K562 (cell line): ENCODE measurements at regions not wholly inside any gene's neighbourhood (a gene's known extent, or its start where the extent isn't known, plus 50 kb on each side); places are given as distances from the start of the nearest gene placed in this dataset.

Experiments
- CTCF ChIP-seq, 3 experiments: IDR thresholded peaks in 2 of 3; conservative IDR thresholded peaks in 1 of 3; 2 replicates each; pipeline ENCODE4 v1.5.1; 2011 to 2012; ENCODE audit warnings: low read length in 3 of 3, mild to moderate bottlenecking in 3 of 3, control low read depth in 2 of 3, improper control_type of control experiment in 1 of 3, inconsistent platforms in 1 of 3, low read depth in 1 of 3, mixed read lengths in 1 of 3, moderate library complexity in 1 of 3; ENCODE audit not compliant: insufficient read depth in 2 of 3
- EP300 ChIP-seq: IDR thresholded peaks from 2 replicates; pipeline ENCODE4 v1.6.1; 2012; ENCODE audit warnings: low read length, improper control_type of control experiment
- ESRRB ChIP-seq: fragments of 250-450 bp; sonication (Bioruptor Pico); IDR thresholded peaks from 2 replicates; pipeline ENCODE4 v1.5.0; 2020; ENCODE audit warnings: mild to moderate bottlenecking, moderate library complexity, borderline replicate concordance
- EZH2 ChIP-seq: IDR thresholded peaks from 2 replicates; pipeline ENCODE4 v1.6.1; 2012; ENCODE audit warnings: low read depth, mild to moderate bottlenecking, inconsistent platforms, low read length, borderline replicate concordance
- GATAD2A ChIP-seq: fragments of 450-650 bp; IDR thresholded peaks from 2 replicates; pipeline ENCODE4 v1.6.1; 2017
- JUN ChIP-seq, 2 experiments: sonication (generic) in 1 of 2; formaldehyde crosslinking in 1 of 2; IDR thresholded peaks; 2 replicates each; pipeline versions ENCODE4 v1.6.1 to v1.8.0; 2012 to 2022; ENCODE audit warnings: borderline replicate concordance in 2 of 2, mild to moderate bottlenecking in 2 of 2, improper control_type of control experiment in 1 of 2, low read depth in 1 of 2, low read length in 1 of 2, missing genetic modification reagents in 1 of 2
- MTA2 ChIP-seq: fragments of 450-650 bp; IDR thresholded peaks from 2 replicates; pipeline ENCODE4 v1.6.1; 2016; ENCODE audit warnings: low read depth
- PCBP1 ChIP-seq: fragments of 200-400 bp; formaldehyde crosslinking; IDR thresholded peaks from 2 replicates; pipeline ENCODE4 v1.6.1; 2018; ENCODE audit warnings: mild to moderate bottlenecking, low read depth, low read length; ENCODE audit not compliant: poor library complexity, severe bottlenecking
- TCF7L2 ChIP-seq: fragments of 150-350 bp; IDR thresholded peaks from 2 replicates; pipeline ENCODE4 v1.6.1; 2016; ENCODE audit warnings: low read depth, mild to moderate bottlenecking, low read length, moderate library complexity
- ZMIZ1 ChIP-seq, 2 experiments: fragments of 150-350 bp in 1 of 2; IDR thresholded peaks; 2 replicates each; pipeline ENCODE4 v1.6.1; 2012 to 2016; ENCODE audit warnings: low read depth in 2 of 2, low read length in 2 of 2, mild to moderate bottlenecking in 1 of 2, moderate library complexity in 1 of 2
- ZNF212 ChIP-seq: fragments of 450-650 bp; formaldehyde crosslinking; IDR thresholded peaks from 2 replicates; pipeline ENCODE4 v1.4.0; 2020; ENCODE audit warnings: mild to moderate bottlenecking

- TF ChIP-seq TCF7L2 (no peak), CTCF (IDR thresholded peaks at IDR 0.05 in 2 of 3, conservative IDR thresholded peaks at IDR 0.05 in 1 of 3; ENCODE audit: insufficient read depth in 2 of 3, low read depth in 1 of 3, low read length in 3 of 3) (no peak), MTA2 (no peak), EP300 (no peak), PCBP1 (no peak), ZNF212 (CRISPR knock-in tag) (no peak), GATAD2A (no peak), ESRRB (CRISPR knock-in tag) (no peak), JUN (IDR thresholded peaks at IDR 0.05; ENCODE audit: borderline replicate concordance, low read depth, low read length) (no peak), JUN (CRISPR knock-in tag; IDR thresholded peaks at IDR 0.05; ENCODE audit: borderline replicate concordance) (no peak), EZH2 (no peak), ZMIZ1 (IDR thresholded peaks at IDR 0.05; ENCODE audit: low read depth in 2 of 2, low read length in 2 of 2) (no peak)
Measured at GRCh38 chr4:159787901-159788300, 685.0 kb downstream of the RAPGEF2 start.
